ENCODE measurements at regions not wholly inside any gene's neighbourhood (a gene's known extent, or its start where the extent isn't known, plus 50 kb on each side); places are given as distances from the start of the nearest gene placed in this dataset.

- no peak for DNase-seq (ENCODE audit: low read depth)
Measured at GRCh38 chr13:59119475-59119874, 1044.3 kb downstream of the DIAPH3 start.

GRCh38 chr13:59120297-59120843, 1043.4 kb downstream of the DIAPH3 start:
- no peak for DNase-seq (ENCODE audit: low read depth)

- DNase-seq (ENCODE audit: low read depth): no peak
Measured at GRCh38 chr13:59121507-59121906, 1042.2 kb downstream of the DIAPH3 start.

- no peak for DNase-seq (ENCODE audit: low read depth)
Measured at GRCh38 chr13:59126474-59126873, 1037.3 kb downstream of the DIAPH3 start.

GRCh38 chr13:59133903-59134302, 1029.8 kb downstream of the DIAPH3 start:
- DNase-seq (ENCODE audit: low read depth): no peak

- DNase-seq (ENCODE audit: low read depth): no peak
Measured at GRCh38 chr13:59144700-59145099, 1019.0 kb downstream of the DIAPH3 start.

GRCh38 chr13:59145381-59145780, 1018.3 kb downstream of the DIAPH3 start:
- DNase-seq (ENCODE audit: low read depth): no peak

- DNase-seq (ENCODE audit: low read depth): no peak
Measured at GRCh38 chr13:59157181-59157580, 1006.5 kb downstream of the DIAPH3 start.

GRCh38 chr13:59166174-59166573, 997.6 kb downstream of the DIAPH3 start:
- DNase-seq (ENCODE audit: low read depth): no peak

GRCh38 chr13:59172076-59172475, 991.7 kb downstream of the DIAPH3 start:
- no peak for DNase-seq (ENCODE audit: low read depth)

- no peak for DNase-seq (ENCODE audit: low read depth)
Measured at GRCh38 chr13:59176775-59177174, 987.0 kb downstream of the DIAPH3 start.

GRCh38 chr13:59178344-59178743, 985.4 kb downstream of the DIAPH3 start:
- DNase-seq (ENCODE audit: low read depth): no peak

- no peak for DNase-seq (ENCODE audit: low read depth)
Measured at GRCh38 chr13:59182241-59182640, 981.5 kb downstream of the DIAPH3 start.

- DNase-seq (ENCODE audit: low read depth): no peak
Measured at GRCh38 chr13:59197397-59197796, 966.3 kb downstream of the DIAPH3 start.

- DNase-seq (ENCODE audit: low read depth): no peak
Measured at GRCh38 chr13:59201841-59202240, 961.9 kb downstream of the DIAPH3 start.

GRCh38 chr13:59203855-59204254, 959.9 kb downstream of the DIAPH3 start:
- DNase-seq (ENCODE audit: low read depth): no peak

GRCh38 chr13:59205501-59205900, 958.2 kb downstream of the DIAPH3 start:
- no peak for DNase-seq (ENCODE audit: low read depth)

GRCh38 chr13:59208405-59209195, 955.1 kb downstream of the DIAPH3 start:
- no peak for DNase-seq (ENCODE audit: low read depth)

- DNase-seq (ENCODE audit: low read depth): no peak
Measured at GRCh38 chr13:59210543-59210942, 953.2 kb downstream of the DIAPH3 start.

GRCh38 chr13:59211606-59212005, 952.1 kb downstream of the DIAPH3 start:
- DNase-seq (ENCODE audit: low read depth): no peak

- DNase-seq (ENCODE audit: low read depth): no peak
Measured at GRCh38 chr13:59229401-59229800, 934.3 kb downstream of the DIAPH3 start.

- DNase-seq (ENCODE audit: low read depth): no peak
Measured at GRCh38 chr13:59229861-59230260, 933.9 kb downstream of the DIAPH3 start.

- no peak for DNase-seq (ENCODE audit: low read depth)
Measured at GRCh38 chr13:59230484-59231264, 933.1 kb downstream of the DIAPH3 start.

Measured in activated T-helper 9 cell treated with anti-CD3 and anti-CD28 coated beads, Interleukin-2, amount 50 U/mL, for 16 hours (primary cell).